Adrenal gland (tissue), 5 donors: ENCODE measurements at regions not wholly inside any gene's neighbourhood (a gene's known extent, or its start where the extent isn't known, plus 50 kb on each side); places are given as distances from the start of the nearest gene placed in this dataset.
"Not testable (repeated sequence)": the region's sequence is repeated elsewhere in the genome, so short reads cannot be mapped to it uniquely, and the experiment has no call there.

Experiments
- CTCF ChIP-seq, 6 experiments: fragments of 450-650 bp in 4 of 6; fragments of 200-600 bp in 2 of 6; sonication (generic) in 1 of 6; IDR thresholded peaks; 1 replicate in 5 of 6; 2 replicates in 1 of 6; pipeline versions ENCODE4 v1.5.1 to v1.8.0; 2016 to 2021; ENCODE audit warnings: antibody characterized with exemption in 6 of 6, mild to moderate bottlenecking in 2 of 6, moderate library complexity in 1 of 6
- POLR2A ChIP-seq, 2 donors: fragments of 450-650 bp; IDR thresholded peaks; one replicate each; pipeline ENCODE4 v1.6.1; 2017; ENCODE audit warnings: antibody characterized with exemption in 2 of 2, mild to moderate bottlenecking in 2 of 2, moderate library complexity in 1 of 2
- donor health status: DM: no; HTN: no; CAD: no.

- TF ChIP-seq POLR2A, CTCF (IDR thresholded peaks at IDR 0.05): not testable (repeated sequence)
Observed at GRCh38 chr13:44647560-44647959, 71.4 kb upstream of the TSC22D1 start.
